Osteocyte (in vitro differentiated cells): ENCODE measurements at regions not wholly inside any gene's neighbourhood (a gene's known extent, or its start where the extent isn't known, plus 50 kb on each side); places are given as distances from the start of the nearest gene placed in this dataset.

Experiments used
- DNase-seq: peaks from one replicate; pipeline ENCODE4 v3.0.0; 2021; ENCODE audit warnings: mixed read lengths; ENCODE audit not compliant: unreplicated experiment; ENCODE audit errors: extremely low spot score
- H3K27ac Mint-ChIP-seq: one replicate; pipeline ENCODE4 v1.8.0; 2021; ENCODE audit warnings: mild to moderate bottlenecking, mixed read lengths; ENCODE audit not compliant: unreplicated experiment
- H3K27me3 Mint-ChIP-seq: one replicate; pipeline ENCODE4 v1.8.0; 2021; ENCODE audit warnings: mixed read lengths; ENCODE audit not compliant: unreplicated experiment
- H3K36me3 Mint-ChIP-seq: one replicate; pipeline ENCODE4 v1.8.0; 2021; ENCODE audit warnings: mixed read lengths; ENCODE audit not compliant: unreplicated experiment
- H3K4me1 Mint-ChIP-seq: one replicate; pipeline ENCODE4 v1.8.0; 2021; ENCODE audit warnings: mixed read lengths; ENCODE audit not compliant: unreplicated experiment
- H3K4me3 Mint-ChIP-seq: one replicate; pipeline ENCODE4 v1.8.0; 2021; ENCODE audit warnings: mild to moderate bottlenecking, moderate library complexity, mixed read lengths; ENCODE audit not compliant: unreplicated experiment
- H3K9me3 Mint-ChIP-seq: one replicate; pipeline ENCODE4 v1.8.0; 2021; ENCODE audit warnings: mixed read lengths; ENCODE audit not compliant: unreplicated experiment
- TF ChIP-seq, protein P1 (sequence below): fragments of 200-600 bp; sonication (generic); IDR thresholded peaks from 2 replicates; pipeline ENCODE4 v1.5.0; 2021; ENCODE audit warnings: antibody characterized with exemption, mild to moderate bottlenecking, moderate library complexity

GRCh38 chr20:48051794-48052474 lies 266.7 kb upstream of the SULF2 start:
- no peak for DNase-seq
- Mint-ChIP-seq H3K4me3 (no peak overlapping the region), H3K9me3 (peaks cover 5% of the 10 kb centered on the region), H3K27ac (peak overlapping the region; percentile 86), H3K27me3 (peaks cover 26% of the 10 kb centered on the region), H3K4me1 (peaks cover 32% of the 10 kb centered on the region), H3K36me3 (no peaks in the 10 kb centered on the region)
- TF ChIP-seq, protein P1, sequence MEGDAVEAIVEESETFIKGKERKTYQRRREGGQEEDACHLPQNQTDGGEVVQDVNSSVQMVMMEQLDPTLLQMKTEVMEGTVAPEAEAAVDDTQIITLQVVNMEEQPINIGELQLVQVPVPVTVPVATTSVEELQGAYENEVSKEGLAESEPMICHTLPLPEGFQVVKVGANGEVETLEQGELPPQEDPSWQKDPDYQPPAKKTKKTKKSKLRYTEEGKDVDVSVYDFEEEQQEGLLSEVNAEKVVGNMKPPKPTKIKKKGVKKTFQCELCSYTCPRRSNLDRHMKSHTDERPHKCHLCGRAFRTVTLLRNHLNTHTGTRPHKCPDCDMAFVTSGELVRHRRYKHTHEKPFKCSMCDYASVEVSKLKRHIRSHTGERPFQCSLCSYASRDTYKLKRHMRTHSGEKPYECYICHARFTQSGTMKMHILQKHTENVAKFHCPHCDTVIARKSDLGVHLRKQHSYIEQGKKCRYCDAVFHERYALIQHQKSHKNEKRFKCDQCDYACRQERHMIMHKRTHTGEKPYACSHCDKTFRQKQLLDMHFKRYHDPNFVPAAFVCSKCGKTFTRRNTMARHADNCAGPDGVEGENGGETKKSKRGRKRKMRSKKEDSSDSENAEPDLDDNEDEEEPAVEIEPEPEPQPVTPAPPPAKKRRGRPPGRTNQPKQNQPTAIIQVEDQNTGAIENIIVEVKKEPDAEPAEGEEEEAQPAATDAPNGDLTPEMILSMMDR: no peak

- DNase-seq: no peak
- H3K27me3 Mint-ChIP-seq: peaks cover 37% of the 10 kb centered on the region
- TF ChIP-seq, protein P1: no peak
- H3K9me3 Mint-ChIP-seq: peaks cover 5% of the 10 kb centered on the region
- no peak overlapping the region for H3K27ac Mint-ChIP-seq
- H3K36me3 Mint-ChIP-seq: no peaks in the 10 kb centered on the region
- no peak overlapping the region for H3K4me3 Mint-ChIP-seq
- peaks cover 22% of the 10 kb centered on the region for H3K4me1 Mint-ChIP-seq
Measured at GRCh38 chr20:48049641-48050040, 264.4 kb upstream of the SULF2 start.

DNA sequence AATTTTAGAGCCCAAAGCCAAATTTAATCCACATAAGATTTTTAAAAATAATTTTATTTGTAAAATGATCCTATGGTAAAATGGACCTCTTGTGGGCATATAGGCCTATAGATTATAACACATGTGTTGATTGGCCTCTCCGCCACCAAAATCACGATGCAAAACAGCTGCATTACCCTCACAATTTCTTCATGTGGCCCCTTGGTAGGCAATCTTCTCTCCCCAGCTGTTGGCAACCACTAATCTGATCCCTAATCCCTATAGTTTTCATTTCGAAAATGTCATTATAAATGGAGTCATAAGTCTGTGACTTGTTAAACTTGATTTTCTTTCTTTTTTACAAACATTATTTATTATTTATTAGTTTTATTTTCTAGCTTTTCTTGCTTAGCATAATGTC lies 263.9 kb upstream of the SULF2 start:
- DNase-seq: no peak
- H3K9me3 Mint-ChIP-seq: peaks cover 5% of the 10 kb centered on the region
- H3K27me3 Mint-ChIP-seq: peaks cover 34% of the 10 kb centered on the region
- no peak overlapping the region for H3K4me3 Mint-ChIP-seq
- TF ChIP-seq, protein P1: no peak
- H3K36me3 Mint-ChIP-seq: no peaks in the 10 kb centered on the region
- no peak overlapping the region for H3K27ac Mint-ChIP-seq
- H3K4me1 Mint-ChIP-seq: peaks cover 22% of the 10 kb centered on the region

DNA sequence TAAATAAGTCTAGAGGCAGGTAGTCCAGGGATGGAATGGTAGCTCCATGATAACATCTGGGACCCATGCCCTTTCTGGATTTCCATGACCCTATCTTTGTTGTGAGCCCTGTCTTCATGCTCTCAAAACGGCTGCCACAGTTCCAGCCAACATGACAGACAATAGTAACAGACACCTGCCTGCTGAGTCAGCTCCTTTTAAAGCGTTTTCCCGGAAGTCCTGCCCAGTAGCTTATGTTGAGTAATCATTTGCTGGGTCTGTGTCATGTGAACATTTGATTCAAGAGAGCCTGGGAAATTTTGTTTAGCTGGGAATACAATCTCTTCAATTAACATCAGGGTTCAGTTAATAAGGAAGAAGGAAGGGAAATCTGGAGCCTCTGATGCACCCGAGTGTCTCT lies 262.2 kb upstream of the SULF2 start:
- H3K4me1 Mint-ChIP-seq: peaks cover 15% of the 10 kb centered on the region
- no peak overlapping the region for H3K4me3 Mint-ChIP-seq
- peaks cover 34% of the 10 kb centered on the region for H3K27me3 Mint-ChIP-seq
- TF ChIP-seq, protein P1: no peak
- peaks cover 5% of the 10 kb centered on the region for H3K9me3 Mint-ChIP-seq
- no peak for DNase-seq
- H3K27ac Mint-ChIP-seq: no peak overlapping the region
- no peaks in the 10 kb centered on the region for H3K36me3 Mint-ChIP-seq

- Mint-ChIP-seq H3K4me3 (no peak overlapping the region), H3K27ac (no peak overlapping the region), H3K27me3 (peaks cover 51% of the 10 kb centered on the region)
Measured at GRCh38 chr20:48042628-48043027, 257.3 kb upstream of the SULF2 start.

More at GRCh38 chr20:48042628-48043027, 257.3 kb upstream of the SULF2 start:
- peaks cover 6% of the 10 kb centered on the region for H3K4me1 Mint-ChIP-seq
- H3K36me3 Mint-ChIP-seq: no peaks in the 10 kb centered on the region
- no peak for DNase-seq
- H3K9me3 Mint-ChIP-seq: no peaks in the 10 kb centered on the region
- TF ChIP-seq, protein P1: no peak
